ENCODE measurements at regions not wholly inside any gene's neighbourhood (a gene's known extent, or its start where the extent isn't known, plus 50 kb on each side); places are given as distances from the start of the nearest gene placed in this dataset.

DNA sequence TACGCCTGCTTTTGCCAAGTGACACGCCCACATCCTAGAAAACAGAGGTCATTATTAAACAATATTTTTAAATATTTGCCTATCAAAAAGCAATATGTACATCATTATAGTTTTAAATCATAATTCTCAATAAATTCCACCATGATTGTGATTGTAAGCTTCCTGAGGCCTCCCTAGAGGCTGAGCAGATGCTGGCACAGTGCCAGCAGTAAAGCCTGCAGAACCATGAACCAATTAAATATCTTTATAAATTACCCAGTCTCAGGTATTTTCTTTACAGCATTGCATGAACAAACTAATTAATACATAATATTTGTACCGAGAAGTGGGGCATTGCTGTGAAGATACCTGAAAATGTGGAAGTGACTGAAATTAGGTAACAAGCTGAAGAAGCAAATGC is 174.7 kb upstream of the TMEM196 start:
- TF ChIP-seq, protein P1, sequence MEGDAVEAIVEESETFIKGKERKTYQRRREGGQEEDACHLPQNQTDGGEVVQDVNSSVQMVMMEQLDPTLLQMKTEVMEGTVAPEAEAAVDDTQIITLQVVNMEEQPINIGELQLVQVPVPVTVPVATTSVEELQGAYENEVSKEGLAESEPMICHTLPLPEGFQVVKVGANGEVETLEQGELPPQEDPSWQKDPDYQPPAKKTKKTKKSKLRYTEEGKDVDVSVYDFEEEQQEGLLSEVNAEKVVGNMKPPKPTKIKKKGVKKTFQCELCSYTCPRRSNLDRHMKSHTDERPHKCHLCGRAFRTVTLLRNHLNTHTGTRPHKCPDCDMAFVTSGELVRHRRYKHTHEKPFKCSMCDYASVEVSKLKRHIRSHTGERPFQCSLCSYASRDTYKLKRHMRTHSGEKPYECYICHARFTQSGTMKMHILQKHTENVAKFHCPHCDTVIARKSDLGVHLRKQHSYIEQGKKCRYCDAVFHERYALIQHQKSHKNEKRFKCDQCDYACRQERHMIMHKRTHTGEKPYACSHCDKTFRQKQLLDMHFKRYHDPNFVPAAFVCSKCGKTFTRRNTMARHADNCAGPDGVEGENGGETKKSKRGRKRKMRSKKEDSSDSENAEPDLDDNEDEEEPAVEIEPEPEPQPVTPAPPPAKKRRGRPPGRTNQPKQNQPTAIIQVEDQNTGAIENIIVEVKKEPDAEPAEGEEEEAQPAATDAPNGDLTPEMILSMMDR (IDR thresholded peaks at IDR 0.05; ENCODE audit: insufficient read depth, low read depth, low read length), result no peak
- no peak for TF ChIP-seq EZH2 (IDR thresholded peaks at IDR 0.05; ENCODE audit: insufficient read depth, low read length)

All from astrocyte (in vitro differentiated cells and primary cell).